Esophagus muscularis mucosa (tissue), 3 donors: ENCODE measurements at regions not wholly inside any gene's neighbourhood (a gene's known extent, or its start where the extent isn't known, plus 50 kb on each side); places are given as distances from the start of the nearest gene placed in this dataset.

Experiments used
- POLR2A ChIP-seq: fragments of 450-650 bp; IDR thresholded peaks from one replicate; pipeline ENCODE4 v1.6.1; 2017; ENCODE audit warnings: antibody characterized with exemption, moderate library complexity, mild to moderate bottlenecking, low read depth
- POLR2AphosphoS5 ChIP-seq, 2 donors: sonication (generic); formaldehyde crosslinking; IDR thresholded peaks; one replicate each; pipeline ENCODE4 v1.6.1; 2017; ENCODE audit warnings: antibody characterized with exemption in 2 of 2
- TF ChIP-seq, protein P1 (sequence below), 3 experiments: fragments of 200-600 bp in 2 of 3; fragments of 450-650 bp in 1 of 3; sonication (generic) in 2 of 3; IDR thresholded peaks; one replicate each; pipeline ENCODE4 v1.5.1; 2017 to 2019; ENCODE audit warnings: antibody characterized with exemption in 3 of 3, mild to moderate bottlenecking in 2 of 3, moderate library complexity in 1 of 3

DNA sequence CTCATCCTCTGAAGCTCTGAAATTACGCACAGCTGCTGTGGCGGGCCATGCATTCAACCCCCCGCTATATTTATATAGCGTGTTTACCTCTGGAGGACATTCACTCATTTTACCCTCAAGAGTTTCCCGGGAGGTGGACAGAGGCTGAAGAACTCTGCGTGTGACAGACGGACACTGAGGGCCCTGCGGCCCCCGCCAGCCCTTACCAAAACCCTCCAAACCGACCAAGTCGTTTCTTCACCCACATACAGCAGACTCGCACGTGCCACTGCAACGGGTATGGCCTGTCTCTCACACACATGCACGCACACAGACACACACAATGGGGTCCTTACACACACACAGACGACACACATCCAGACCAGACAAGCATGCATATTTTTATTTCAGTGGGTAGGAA is 216.4 kb upstream of the FOXF1 start:
- TF ChIP-seq, protein P1, sequence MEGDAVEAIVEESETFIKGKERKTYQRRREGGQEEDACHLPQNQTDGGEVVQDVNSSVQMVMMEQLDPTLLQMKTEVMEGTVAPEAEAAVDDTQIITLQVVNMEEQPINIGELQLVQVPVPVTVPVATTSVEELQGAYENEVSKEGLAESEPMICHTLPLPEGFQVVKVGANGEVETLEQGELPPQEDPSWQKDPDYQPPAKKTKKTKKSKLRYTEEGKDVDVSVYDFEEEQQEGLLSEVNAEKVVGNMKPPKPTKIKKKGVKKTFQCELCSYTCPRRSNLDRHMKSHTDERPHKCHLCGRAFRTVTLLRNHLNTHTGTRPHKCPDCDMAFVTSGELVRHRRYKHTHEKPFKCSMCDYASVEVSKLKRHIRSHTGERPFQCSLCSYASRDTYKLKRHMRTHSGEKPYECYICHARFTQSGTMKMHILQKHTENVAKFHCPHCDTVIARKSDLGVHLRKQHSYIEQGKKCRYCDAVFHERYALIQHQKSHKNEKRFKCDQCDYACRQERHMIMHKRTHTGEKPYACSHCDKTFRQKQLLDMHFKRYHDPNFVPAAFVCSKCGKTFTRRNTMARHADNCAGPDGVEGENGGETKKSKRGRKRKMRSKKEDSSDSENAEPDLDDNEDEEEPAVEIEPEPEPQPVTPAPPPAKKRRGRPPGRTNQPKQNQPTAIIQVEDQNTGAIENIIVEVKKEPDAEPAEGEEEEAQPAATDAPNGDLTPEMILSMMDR (IDR thresholded peaks at IDR 0.05) = no peak
- TF ChIP-seq POLR2A = no peak
- TF ChIP-seq POLR2AphosphoS5 (IDR thresholded peaks at IDR 0.05) = no peak
